GM21717 (cell line): ENCODE measurements at regions not wholly inside any gene's neighbourhood (a gene's known extent, or its start where the extent isn't known, plus 50 kb on each side); places are given as distances from the start of the nearest gene placed in this dataset.

Source experiments
- ATAC-seq: cut with Tn5 transposase; IDR thresholded peaks from one replicate; pipeline ENCODE4 v1.9.1; 2021; ENCODE audit warnings: mild to moderate bottlenecking, moderate library complexity; ENCODE audit not compliant: unreplicated experiment

GRCh38 chr7:52285689-52286088 is 749.7 kb upstream of the POM121L12 start:
- no peak for ATAC-seq

GRCh38 chr7:52283335-52283734 is 752.1 kb upstream of the POM121L12 start:
- no peak for ATAC-seq

GRCh38 chr7:52273685-52274610 is 761.5 kb upstream of the POM121L12 start:
- no peak for ATAC-seq

- no peak for ATAC-seq
These were observed 763.7 kb upstream of the POM121L12 start for GRCh38 chr7:52271703-52272102.

GRCh38 chr7:52270301-52270700 is 765.1 kb upstream of the POM121L12 start:
- no peak for ATAC-seq

- no peak for ATAC-seq
These were observed 765.8 kb upstream of the POM121L12 start for GRCh38 chr7:52269669-52270068.

- no peak for ATAC-seq
These were observed 774.4 kb upstream of the POM121L12 start for GRCh38 chr7:52261057-52261456.

GRCh38 chr7:52260046-52260665 is 775.3 kb upstream of the POM121L12 start:
- ATAC-seq, result no peak

GRCh38 chr7:52257890-52258289 is 777.5 kb upstream of the POM121L12 start:
- no peak for ATAC-seq

GRCh38 chr7:52254396-52255010 is 780.9 kb upstream of the POM121L12 start:
- no peak for ATAC-seq

- ATAC-seq, result no peak
These were observed 781.5 kb upstream of the POM121L12 start for GRCh38 chr7:52253953-52254352.

GRCh38 chr7:52249741-52250140 is 785.7 kb upstream of the POM121L12 start:
- no peak for ATAC-seq

- ATAC-seq, result no peak
These were observed 787.9 kb upstream of the POM121L12 start for GRCh38 chr7:52247518-52247917.

- ATAC-seq, result no peak
These were observed 791.7 kb upstream of the POM121L12 start for GRCh38 chr7:52243685-52244084.

GRCh38 chr7:52233248-52233647 is 802.2 kb upstream of the POM121L12 start:
- ATAC-seq, result no peak

- no peak for ATAC-seq
These were observed 823.5 kb upstream of the POM121L12 start for GRCh38 chr7:52211930-52212329.

GRCh38 chr7:52209614-52210013 is 825.8 kb upstream of the POM121L12 start:
- no peak for ATAC-seq

- ATAC-seq, result no peak
These were observed 838.2 kb upstream of the POM121L12 start for GRCh38 chr7:52197221-52197620.

- no peak for ATAC-seq
These were observed 839.8 kb upstream of the POM121L12 start for GRCh38 chr7:52195664-52196063.

GRCh38 chr7:52189153-52189778 is 846.2 kb upstream of the POM121L12 start:
- no peak for ATAC-seq

- no peak for ATAC-seq
These were observed 851.3 kb upstream of the POM121L12 start for GRCh38 chr7:52184006-52184703.
